ENCODE measurements at regions not wholly inside any gene's neighbourhood (a gene's known extent, or its start where the extent isn't known, plus 50 kb on each side); places are given as distances from the start of the nearest gene placed in this dataset.
"Not testable (repeated sequence)": the region's sequence is repeated elsewhere in the genome, so short reads cannot be mapped to it uniquely, and the experiment has no call there.

DNA sequence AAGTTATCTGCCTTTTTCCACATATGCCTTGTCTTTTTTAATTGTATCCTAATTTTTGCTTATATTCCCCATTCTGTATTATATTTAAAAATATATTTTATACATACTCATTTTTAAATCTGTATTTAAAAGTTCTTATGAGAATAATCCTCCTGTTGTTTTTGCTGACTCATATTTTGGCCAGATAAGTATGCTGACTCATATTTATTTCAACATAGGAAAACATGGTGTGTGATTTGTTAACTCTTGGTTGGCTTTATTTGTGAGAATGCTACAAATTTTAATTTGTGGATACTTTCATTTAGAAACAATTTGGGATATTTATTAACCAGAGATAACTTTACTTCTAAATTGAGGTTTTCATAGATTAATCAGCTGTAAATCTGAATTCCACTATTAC, 587.7 kb downstream of the CPS1 start:
- no peak for DNase-seq (ENCODE audit: low read depth)

DNA sequence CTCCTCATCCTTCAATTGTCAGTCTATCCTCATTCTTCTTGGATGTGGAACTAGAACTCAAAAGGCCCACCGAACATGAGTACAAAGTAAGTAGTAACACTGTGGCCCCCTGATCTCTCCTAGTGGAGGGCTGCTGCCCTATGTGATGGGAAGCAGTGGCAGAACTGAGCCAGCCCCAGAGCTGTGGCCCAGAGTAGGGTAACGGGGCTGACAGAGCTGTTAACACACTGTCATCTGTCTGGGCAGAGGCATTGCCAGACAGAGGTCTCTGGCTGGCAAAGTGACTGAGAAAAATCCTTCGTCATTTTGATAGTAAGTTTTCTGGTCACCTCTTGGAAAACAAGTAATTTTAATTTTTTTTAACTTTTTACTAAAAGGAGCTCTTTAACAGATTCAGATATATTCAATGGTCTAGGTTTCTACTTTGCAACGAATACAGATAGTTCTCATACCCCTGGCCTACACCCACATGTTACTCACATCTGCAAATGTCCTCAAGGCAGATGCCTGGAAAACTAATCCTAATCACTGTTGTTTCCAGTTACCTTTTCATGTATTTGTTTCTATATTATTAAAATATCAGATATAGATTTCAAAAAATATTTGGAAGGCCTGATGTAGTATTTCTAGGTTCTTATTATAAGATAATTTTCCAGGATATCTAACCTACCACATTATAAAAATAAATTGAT, 588.7 kb downstream of the CPS1 start:
- no peak for DNase-seq (ENCODE audit: low read depth)

DNA sequence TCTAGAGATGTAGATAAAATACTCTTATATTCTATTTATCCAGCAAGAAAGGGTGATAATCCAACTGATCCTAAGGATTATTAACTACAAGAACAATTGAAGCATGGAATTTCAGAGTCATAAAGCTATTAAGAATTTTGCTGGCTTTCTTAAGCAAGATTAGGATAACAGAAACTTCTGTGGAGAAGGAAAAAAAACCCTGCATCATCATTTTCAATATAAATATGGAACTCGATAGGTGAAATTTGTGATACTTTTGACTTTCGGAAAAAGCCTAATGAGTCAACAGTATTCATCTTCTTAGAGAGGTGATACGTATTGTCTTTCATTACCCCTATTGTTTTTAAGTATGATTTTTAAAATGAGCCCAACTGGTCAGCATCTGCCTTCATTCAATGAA, 593.3 kb downstream of the CPS1 start:
- DNase-seq (ENCODE audit: low read depth), result no peak

DNA sequence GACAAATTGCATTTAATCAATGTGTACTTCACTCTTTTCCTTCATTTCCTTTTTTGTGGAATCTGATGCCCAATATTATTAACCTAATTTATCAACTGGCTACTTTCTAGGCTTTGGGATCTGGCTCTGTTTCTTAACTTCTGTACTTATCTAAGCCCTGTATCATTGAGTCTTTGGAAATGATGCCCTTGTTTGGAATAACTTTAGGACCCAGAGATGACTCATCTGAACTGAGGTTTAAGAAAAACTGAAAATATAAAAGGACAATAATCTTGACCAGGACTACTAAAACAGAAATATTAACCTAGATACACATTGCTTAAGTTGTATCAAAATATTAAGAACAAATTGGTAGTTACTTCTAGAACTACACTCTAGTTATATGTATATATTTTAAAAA, 600.8 kb downstream of the CPS1 start:
- no peak for DNase-seq (ENCODE audit: low read depth)

DNA sequence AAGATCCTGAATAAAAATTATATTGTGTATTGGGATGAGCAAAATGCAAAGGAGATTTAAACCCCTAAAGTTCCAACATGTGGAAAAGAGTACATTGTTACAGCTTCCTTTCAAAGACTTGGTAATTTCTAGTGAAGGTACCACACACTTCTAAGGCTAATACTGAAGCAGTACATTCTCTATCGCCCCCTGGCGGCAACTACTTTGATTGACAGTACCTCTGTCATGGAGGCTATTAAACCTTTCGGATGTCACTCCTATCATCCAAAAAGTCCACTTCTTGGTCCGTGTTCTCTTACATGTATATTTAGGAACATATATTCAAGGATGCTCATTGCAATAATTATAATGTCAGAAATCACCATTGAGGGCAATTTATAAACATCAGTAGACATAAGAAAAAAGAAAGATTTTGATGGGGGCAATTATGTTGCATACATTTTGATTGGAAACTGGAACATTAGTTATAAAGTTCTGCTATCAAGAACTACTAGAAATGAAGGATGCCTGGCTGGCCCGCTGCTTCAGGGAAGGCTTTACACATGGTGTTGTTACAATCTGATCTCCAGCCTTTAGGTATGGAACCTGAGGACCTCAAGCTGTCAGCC, 601.6 kb downstream of the CPS1 start:
- peak; percentile 57 for DNase-seq (ENCODE audit: low read depth)

DNA sequence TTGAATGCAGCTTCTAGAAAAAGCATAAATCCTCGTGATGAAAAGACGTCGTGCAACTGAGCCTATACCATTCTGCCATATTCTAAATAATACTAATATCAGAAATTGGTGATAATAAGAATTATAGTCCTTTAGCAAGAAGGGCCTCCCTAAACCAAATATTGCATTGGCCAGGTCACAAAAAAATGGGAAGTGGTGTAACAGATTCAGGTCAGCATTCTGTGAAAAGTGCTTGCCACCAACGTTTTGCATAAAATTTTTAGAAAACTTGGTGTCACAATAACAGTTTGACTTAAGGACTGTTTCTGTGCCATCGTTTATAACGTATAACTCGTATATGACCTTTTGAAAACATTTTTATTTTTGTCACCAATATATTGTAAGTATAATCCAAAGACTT, 603.6 kb downstream of the CPS1 start:
- no peak for DNase-seq (ENCODE audit: low read depth)

DNA sequence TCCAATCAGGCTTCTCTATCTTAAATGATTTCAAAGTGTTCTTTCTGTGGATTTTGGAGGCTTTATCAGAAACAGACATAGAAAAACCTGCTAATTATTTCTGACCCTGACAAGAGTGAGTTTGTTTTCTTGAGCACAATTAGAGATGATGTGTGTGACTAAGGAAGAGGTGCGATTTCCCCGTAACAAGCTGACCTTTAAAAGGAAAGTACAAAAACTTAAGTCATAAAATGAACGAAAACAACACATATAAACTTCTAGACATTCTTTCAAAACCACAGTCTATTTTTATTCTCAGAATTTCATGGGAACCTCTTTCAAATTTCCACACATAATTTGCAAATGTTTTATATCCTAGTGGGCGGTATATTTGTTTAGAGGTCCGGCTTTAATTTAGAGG, 604.8 kb downstream of the CPS1 start:
- DNase-seq (ENCODE audit: low read depth), result peak; percentile 0

DNA sequence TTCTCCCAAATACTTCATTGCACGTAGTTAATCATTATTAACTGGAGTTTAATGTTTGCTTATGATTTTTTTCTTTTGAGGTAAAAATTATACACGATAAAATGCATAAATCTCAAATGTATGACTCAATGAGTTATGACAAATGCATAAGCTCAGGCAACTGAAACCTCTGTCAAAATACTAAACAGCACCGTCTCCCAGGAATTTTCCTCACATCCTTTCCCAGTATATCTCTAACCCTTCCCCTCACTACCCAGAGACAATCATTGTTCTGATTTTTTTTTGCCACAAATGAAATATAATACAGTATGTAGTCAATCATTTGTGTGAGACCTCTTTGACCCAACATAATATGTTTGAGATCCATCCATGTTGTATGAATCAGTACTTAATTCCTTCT, 606.5 kb downstream of the CPS1 start:
- DNase-seq (ENCODE audit: low read depth), result no peak

DNA sequence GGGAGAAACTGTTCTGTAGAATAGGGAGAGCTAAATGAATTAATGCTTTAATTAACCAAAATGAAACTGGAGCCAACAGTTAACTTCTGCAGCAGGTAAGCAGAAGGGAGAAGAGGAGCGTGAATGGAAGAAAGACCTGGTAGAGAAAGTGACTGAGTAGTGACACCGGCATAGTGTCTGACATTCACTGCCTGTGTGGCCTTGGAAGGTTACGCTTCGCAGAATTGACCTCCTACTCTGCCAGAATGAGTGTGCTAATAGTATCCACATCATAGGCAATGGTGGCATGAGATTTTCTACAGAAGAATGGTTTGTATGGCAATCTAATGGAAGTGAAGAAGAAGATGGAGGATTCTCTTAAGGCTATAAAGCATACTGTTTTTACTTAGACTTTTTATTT, 614.4 kb downstream of the CPS1 start:
- DNase-seq (ENCODE audit: low read depth), result no peak

DNA sequence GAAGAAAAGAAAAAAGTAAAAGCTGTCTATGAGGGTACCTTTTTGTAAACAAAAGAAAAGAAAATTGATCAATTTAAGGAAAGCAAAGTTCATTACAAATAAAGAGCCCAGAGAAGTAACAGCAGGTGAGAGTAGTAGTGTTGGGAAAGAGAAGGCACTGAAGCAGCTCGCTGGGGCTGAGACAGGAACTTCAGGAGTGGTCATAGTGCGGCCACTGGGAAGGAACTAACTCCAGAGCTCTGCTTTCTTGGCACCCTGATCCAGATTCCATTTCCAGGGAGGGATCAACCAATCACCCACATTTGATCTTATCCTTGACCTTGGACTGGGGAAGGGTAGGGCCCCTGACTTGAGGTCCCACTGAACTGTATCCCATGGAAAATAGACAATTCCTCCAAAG, 617.6 kb downstream of the CPS1 start:
- no peak for DNase-seq (ENCODE audit: low read depth)

DNA sequence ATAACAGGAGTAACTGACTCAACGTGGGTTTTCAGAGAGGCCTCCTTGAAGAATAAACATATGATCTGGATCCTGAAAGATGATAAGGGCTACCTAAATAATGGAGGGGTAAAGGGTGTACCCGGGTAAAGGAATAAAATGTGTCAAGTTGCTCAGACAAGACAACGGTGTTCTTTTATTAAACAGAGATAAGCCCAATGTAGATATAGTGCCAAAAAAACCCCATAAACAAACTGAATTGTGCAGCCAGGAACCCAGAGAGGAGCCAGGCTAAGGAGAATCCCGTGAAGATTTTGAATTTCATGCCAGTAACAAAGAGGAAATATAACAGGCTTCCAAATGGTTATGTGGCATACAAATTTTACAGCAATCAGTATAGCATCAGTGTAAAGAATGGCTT, 618.2 kb downstream of the CPS1 start:
- no peak for DNase-seq (ENCODE audit: low read depth)

DNA sequence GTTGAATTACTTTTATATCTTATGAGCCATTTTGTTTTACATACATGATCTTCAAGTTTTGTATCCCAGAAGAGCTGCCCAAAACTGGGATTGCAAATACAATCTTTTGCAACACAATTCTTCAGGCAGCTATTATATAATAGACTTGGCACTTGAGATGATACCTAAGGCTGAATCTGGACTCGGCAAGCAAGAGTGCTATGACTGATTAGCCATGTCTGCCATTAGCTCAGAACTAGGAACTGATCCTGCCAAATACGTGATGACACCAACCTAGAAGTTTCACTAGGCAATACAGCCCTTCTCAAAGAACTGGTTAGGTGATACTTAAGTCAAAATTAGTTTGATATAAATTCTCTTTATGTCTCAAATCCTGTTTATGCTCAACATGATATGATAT, 619.6 kb downstream of the CPS1 start:
- no peak for DNase-seq (ENCODE audit: low read depth)

DNA sequence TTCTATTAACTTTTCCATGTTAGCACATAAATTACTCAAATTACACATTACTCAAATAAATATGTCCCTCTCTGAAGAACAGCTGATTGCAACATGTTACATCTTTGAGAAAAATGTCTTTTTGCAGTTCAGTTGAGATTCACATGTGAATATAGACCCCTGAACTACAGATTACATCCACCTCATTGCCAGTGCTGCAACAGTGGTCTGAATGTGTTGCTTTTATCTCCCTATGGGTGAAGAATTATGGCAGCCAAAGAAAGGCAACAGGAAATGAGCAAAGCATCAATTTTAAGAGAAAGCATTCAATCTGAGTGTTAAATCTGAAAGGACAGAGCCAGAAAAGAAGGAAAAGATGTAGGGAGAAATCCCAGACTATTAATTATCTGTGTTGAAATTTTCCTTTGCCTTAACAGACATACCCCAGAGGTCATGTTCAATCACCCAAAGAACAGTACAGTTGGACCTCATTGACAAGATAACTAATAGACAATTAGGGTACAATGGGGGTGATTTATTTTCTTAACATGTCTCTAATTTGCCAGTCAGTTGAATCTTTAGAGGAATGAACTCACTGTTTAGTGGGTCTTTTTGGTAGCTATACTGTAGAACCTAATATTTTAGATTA, 620.2 kb downstream of the CPS1 start:
- no peak for DNase-seq (ENCODE audit: low read depth)

DNA sequence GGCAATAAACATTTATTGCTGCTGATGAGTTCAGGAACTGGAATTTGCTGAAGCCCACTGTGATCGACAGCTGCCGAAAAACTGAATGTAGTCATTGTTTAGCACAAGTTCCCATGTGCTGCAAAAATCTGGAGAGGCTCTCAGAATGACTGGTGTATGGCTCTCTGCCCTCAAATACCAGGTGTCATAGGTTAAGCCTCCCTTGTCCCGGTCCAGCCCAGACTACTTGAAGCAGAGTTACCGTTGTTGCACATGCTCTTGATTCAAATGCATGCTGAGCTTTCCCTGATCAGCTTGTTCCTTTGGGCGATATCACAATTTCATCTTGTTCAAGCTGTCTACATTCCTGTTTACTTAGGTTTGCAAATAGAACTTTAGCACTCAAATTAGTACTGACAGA, 625.2 kb downstream of the CPS1 start:
- DNase-seq (ENCODE audit: low read depth), result no peak

DNA sequence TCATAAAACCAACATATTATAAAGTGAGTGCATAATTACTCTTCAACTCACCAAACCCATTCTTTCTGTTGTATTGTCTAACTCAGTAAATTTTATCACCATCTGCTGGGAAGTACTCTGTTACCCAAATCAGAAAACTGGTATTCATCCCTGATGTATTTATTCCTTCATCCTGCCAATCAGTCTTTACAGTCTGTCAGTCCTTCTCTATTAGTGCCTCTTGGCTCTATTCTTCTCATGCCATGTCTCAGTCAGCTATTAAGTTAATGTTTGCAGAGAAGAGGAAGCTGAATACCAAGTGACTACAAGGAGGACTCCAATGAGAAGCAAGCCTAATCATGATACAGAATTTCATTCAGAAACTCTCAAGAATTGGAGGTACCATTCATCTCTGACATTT, 631.2 kb downstream of the CPS1 start:
- DNase-seq (ENCODE audit: low read depth), result no peak

DNA sequence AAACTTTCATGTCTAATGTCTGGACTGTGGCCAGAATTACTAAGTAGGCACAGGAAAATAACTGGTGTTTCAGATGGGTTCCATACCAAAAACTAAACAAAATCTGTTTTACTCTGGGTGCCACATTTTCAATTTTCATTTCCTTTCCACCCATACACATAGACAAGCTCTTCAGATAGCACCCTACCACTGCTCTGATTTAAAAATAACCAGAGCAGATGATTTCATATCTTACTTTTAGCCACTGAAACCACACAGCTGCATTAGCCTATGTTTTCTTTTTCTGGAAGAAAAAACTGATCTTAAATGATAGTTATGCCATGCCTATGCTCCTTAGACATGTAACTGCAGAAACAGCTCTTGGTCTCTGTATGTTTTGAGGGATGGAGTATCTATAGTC, 647.6 kb downstream of the CPS1 start:
- no peak for DNase-seq (ENCODE audit: low read depth)

DNA sequence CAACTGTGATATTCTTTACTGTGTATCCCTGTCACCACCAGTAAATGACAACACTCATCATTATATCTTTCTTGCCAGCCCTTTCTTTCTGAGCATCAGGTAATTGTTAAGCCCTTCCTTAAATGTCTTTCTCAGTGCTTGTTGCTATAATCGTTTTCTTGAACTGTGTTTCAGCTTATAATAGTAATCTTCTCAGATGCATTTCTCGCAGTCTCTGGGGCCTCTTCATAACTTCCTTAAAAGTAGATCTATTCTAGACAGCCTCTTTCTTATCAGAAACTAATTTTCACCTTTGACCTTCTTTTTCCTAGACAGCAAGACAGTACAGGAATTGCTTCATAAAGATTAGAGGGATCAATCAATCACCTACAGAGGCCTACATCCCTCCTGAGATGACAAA, 648.1 kb downstream of the CPS1 start:
- no peak for DNase-seq (ENCODE audit: low read depth)

DNA sequence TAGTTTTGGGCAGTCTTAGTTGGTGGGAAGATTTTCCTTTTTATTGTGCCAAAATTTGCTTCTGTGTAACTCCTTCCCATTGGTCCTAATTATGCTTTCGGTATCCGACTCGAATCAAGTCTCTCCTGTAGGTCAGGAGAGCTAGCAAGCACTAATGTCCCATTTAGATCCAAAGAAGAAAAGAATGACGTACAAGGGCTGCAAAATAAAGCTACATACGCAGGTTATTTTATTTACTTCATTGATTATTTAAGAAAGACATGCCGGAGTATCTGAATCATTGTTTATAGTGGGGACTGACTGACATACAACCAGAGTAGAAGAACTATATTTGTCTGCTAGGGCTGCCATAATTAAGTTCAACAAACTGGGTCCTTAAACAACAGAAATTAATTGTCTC, 648.5 kb downstream of the CPS1 start:
- no peak for DNase-seq (ENCODE audit: low read depth)

DNA sequence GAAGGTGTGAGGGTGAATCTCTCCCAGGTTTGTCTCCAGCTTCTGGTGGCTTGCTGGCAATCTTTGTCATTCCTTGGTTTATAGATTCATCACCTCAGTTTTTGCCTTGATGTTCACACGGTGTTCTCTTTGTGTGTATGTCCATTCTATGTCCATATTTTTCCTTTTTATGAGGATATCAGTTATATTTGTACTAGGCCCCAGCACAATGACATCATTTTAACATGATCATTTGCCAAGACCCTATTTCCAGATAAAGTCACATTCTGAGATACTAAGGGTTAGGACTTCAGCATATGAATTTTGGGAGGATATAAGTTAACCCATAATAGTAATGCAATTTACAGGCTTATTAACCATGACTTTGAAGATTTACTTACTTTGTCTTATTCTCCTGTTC, 649.0 kb downstream of the CPS1 start:
- no peak for DNase-seq (ENCODE audit: low read depth)

DNA sequence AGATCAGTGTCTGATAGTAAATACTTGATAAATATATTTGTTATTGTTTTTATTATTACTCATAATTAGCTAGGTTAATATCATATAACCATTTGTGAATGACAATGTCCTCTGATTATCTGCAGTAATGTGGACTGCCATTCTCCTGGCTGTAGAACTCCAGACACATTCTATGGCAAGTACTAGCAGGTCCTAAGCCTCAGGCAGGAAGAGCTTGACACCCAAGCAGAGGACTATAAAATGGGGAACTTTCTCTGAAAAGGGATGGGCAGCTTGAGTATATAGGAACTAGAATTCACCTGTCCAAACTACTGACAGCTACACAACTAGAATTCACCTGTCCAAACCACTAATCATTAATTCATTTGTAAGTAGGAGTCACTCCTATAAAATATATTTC, 649.4 kb downstream of the CPS1 start:
- DNase-seq (ENCODE audit: low read depth), result no peak

DNA sequence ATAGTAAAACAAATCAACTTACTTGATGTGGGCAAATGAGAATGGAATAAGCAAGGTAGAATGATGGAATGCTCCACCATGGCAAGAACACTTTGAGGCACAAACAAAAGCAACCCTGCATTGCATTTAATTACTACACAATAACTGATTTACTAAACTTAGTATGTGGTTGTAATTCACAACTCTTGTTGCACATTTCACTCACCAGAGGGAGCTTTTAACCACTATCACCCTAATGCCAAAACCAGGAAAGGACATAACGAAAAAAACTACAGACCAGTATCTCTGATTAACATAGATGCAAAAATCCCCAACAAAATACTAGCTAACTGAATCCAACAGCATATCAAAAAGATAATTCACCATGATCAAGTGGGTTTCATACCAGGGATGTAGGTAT, 659.8 kb downstream of the CPS1 start:
- no peak for DNase-seq (ENCODE audit: low read depth)

DNA sequence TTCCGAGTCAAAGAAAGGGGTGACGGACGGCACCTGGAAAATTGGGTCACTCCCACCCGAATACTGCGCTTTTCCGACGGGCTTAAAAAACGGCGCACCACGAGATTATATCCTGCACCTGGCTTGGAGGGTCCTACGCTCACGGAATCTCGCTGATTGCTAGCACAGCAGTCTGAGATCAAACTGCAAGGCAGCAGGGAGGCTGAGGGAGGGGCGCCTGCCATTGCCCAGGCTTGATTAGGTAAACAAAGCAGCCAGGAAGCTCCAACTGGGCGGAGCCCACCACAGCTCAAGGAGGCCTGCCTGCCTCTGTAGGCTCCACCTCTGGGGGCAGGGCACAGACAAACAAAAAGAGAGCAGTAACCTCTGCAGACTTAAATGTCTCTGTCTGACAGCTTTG, 663.1 kb downstream of the CPS1 start:
- DNase-seq (ENCODE audit: low read depth), result not testable (repeated sequence)

DNA sequence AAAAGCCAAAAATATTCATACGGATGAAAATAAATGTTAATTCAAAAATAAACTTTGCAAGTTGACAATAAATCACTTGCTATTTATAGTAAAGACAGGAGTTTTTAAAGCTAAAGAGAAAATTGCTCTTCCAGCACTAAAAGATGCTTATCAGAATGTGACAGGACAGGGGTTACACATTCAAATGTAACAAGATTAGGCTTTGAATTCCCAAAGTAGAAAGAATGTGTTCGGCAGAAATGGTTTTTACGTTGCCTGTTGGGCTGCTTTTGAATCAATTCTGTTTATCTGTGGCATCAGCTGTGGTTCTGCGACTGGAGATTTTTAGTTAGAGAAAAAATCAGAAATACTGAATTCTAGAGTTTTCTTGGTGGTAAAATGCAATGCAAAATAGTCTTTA, 669.4 kb downstream of the CPS1 start:
- no peak for DNase-seq (ENCODE audit: low read depth)

DNA sequence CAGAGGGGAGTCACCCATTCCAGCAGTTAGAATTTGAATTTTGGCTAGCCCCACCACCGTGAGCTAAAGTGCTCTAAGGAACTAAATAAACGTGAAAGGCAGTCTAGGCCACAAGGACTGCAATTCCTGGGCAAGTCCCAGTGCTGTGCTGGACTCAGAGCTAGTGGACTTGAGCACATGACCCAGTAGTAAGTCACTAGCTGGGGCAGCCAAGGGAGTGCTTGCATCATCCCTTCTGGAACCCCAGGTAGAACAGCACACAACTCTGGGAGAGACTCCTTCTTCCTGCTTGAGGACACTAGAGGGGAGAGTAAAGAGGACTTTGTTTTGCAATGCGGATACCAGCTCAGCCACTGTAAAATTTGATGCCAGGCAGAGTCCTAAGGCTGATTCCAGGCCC, 672.2 kb downstream of the CPS1 start:
- DNase-seq (ENCODE audit: low read depth), result no peak

Data from EH (cell line).